ENCODE measurements at regions not wholly inside any gene's neighbourhood (a gene's known extent, or its start where the extent isn't known, plus 50 kb on each side); places are given as distances from the start of the nearest gene placed in this dataset.

GRCh38 chr5:3364433-3364832 lies 231.2 kb upstream of the IRX1 start:
- intact Hi-C loops (cut with micrococcal nuclease) = no loop called here

GRCh38 chr5:3362606-3362910 lies 233.1 kb upstream of the IRX1 start:
- H3K27ac Mint-ChIP-seq = no peak overlapping the region
- H3K9me3 Mint-ChIP-seq = peaks cover 22% of the 10 kb centered on the region
- H3K4me3 Mint-ChIP-seq (ENCODE audit: low read depth) = no peak overlapping the region
- no peaks in the 10 kb centered on the region for H3K4me1 Mint-ChIP-seq (ENCODE audit: low read depth)
- intact Hi-C loops (cut with micrococcal nuclease) = no loop called here
- no peak for DNase-seq (ENCODE audit: low spot score)
- H3K36me3 Mint-ChIP-seq (ENCODE audit: low read depth) = no peaks in the 10 kb centered on the region
- H3K27me3 Mint-ChIP-seq (ENCODE audit: low read depth) = no peaks in the 10 kb centered on the region

More at GRCh38 chr5:3364433-3364832, 231.2 kb upstream of the IRX1 start:
- Mint-ChIP-seq H3K27ac (no peak overlapping the region), H3K27me3 (ENCODE audit: low read depth) (no peaks in the 10 kb centered on the region), H3K9me3 (peaks cover 32% of the 10 kb centered on the region), H3K4me1 (ENCODE audit: low read depth) (no peaks in the 10 kb centered on the region), H3K4me3 (ENCODE audit: low read depth) (no peak overlapping the region), H3K36me3 (ENCODE audit: low read depth) (no peaks in the 10 kb centered on the region)
- no peak for DNase-seq (ENCODE audit: low spot score)

- Mint-ChIP-seq H3K9me3 (peaks cover 23% of the 10 kb centered on the region), H3K4me1 (ENCODE audit: low read depth) (no peaks in the 10 kb centered on the region), H3K4me3 (ENCODE audit: low read depth) (no peak overlapping the region), H3K36me3 (ENCODE audit: low read depth) (no peaks in the 10 kb centered on the region), H3K27me3 (ENCODE audit: low read depth) (no peaks in the 10 kb centered on the region), H3K27ac (no peak overlapping the region)
- intact Hi-C loops (cut with micrococcal nuclease) = no loop called here
- DNase-seq (ENCODE audit: low spot score) = no peak
Measured at GRCh38 chr5:3361811-3362605, 233.6 kb upstream of the IRX1 start.

GRCh38 chr5:3359642-3360041 lies 236.0 kb upstream of the IRX1 start:
- DNase-seq (ENCODE audit: low spot score) = no peak
- H3K36me3 Mint-ChIP-seq (ENCODE audit: low read depth) = no peaks in the 10 kb centered on the region
- no peaks in the 10 kb centered on the region for H3K4me1 Mint-ChIP-seq (ENCODE audit: low read depth)
- H3K27me3 Mint-ChIP-seq (ENCODE audit: low read depth) = no peaks in the 10 kb centered on the region
- peaks cover 19% of the 10 kb centered on the region for H3K9me3 Mint-ChIP-seq
- no peak overlapping the region for H3K4me3 Mint-ChIP-seq (ENCODE audit: low read depth)
- intact Hi-C loops (cut with micrococcal nuclease) = no loop called here
- H3K27ac Mint-ChIP-seq = no peak overlapping the region

DNA sequence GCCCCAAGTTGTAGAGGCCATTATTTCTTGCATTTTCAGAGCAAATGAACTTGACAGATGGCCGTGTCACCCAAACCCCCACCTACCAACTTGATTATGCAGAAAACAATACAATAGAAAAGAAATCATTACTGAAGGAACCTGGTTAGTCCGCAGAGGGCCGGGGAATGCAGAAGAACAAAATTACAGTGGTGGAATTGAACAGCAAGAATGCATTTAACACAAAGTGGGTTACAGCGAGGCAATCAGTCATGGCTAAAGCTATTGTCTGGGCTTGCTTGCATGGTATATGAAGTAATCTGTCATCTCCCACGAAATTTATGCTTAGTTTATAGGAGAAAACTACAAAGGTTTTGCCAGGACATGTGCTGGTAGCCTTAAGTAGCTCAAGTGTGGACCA lies 238.3 kb upstream of the IRX1 start:
- no peak for DNase-seq (ENCODE audit: low spot score)
- no peak overlapping the region for H3K27ac Mint-ChIP-seq
- no peaks in the 10 kb centered on the region for H3K4me1 Mint-ChIP-seq (ENCODE audit: low read depth)
- no peak overlapping the region for H3K4me3 Mint-ChIP-seq (ENCODE audit: low read depth)
- peaks cover 18% of the 10 kb centered on the region for H3K9me3 Mint-ChIP-seq
- no peaks in the 10 kb centered on the region for H3K27me3 Mint-ChIP-seq (ENCODE audit: low read depth)
- intact Hi-C loops (cut with micrococcal nuclease) = no loop called here
- no peaks in the 10 kb centered on the region for H3K36me3 Mint-ChIP-seq (ENCODE audit: low read depth)

GRCh38 chr5:3356016-3356415 lies 239.6 kb upstream of the IRX1 start:
- Mint-ChIP-seq H3K27me3 (ENCODE audit: low read depth) (no peaks in the 10 kb centered on the region), H3K4me3 (ENCODE audit: low read depth) (no peak overlapping the region), H3K4me1 (ENCODE audit: low read depth) (no peaks in the 10 kb centered on the region), H3K27ac (no peak overlapping the region), H3K9me3 (peaks cover 18% of the 10 kb centered on the region), H3K36me3 (ENCODE audit: low read depth) (no peaks in the 10 kb centered on the region)
- no peak for DNase-seq (ENCODE audit: low spot score)
- intact Hi-C loops (cut with micrococcal nuclease) = no loop called here

DNA sequence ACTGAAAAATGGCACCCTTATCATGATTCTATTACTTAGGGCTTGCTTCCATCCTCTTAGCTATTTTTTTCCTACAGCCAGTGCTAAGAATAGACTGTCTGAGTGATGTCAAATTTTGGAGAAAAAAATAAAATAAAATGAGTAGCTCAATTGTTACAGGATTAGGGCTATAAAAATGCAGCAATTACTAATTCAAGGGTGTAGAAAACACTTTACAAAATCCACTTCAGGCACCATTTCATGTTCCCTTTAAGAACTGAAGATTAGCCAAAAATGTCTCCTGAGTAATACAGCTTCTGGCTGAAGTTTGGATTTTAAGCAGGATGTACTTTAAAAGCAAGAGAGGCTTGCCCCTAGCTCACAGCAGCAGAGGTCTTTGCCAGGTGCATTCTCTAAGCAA lies 240.5 kb upstream of the IRX1 start:
- no peaks in the 10 kb centered on the region for H3K4me1 Mint-ChIP-seq (ENCODE audit: low read depth)
- H3K36me3 Mint-ChIP-seq (ENCODE audit: low read depth) = no peaks in the 10 kb centered on the region
- no peak for DNase-seq (ENCODE audit: low spot score)
- no peak overlapping the region for H3K4me3 Mint-ChIP-seq (ENCODE audit: low read depth)
- no peak overlapping the region for H3K27ac Mint-ChIP-seq
- peaks cover 19% of the 10 kb centered on the region for H3K9me3 Mint-ChIP-seq
- no peaks in the 10 kb centered on the region for H3K27me3 Mint-ChIP-seq (ENCODE audit: low read depth)
- intact Hi-C loops (cut with micrococcal nuclease) = no loop called here

DNA sequence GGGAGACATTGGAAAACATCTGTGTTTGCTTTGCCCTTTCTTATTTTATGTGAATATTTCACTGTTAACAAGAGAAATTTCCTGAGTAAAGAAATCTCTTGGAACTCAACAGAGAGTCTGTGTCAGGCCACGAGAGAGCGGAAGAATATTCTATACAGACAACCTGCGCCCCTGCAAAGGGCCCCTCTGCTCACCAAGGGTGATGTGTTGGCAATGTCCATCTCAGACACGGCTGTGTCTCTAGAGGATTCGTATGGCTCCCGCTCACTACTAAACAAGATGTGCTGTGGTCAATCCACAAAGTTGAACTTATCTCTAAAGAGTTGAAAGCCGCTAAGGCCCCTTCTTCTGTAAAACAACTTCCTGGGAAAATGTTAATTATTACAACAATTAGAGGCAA lies 241.0 kb upstream of the IRX1 start:
- H3K9me3 Mint-ChIP-seq = peaks cover 24% of the 10 kb centered on the region
- H3K4me1 Mint-ChIP-seq (ENCODE audit: low read depth) = no peaks in the 10 kb centered on the region
- no peak overlapping the region for H3K27ac Mint-ChIP-seq
- H3K27me3 Mint-ChIP-seq (ENCODE audit: low read depth) = no peaks in the 10 kb centered on the region
- intact Hi-C loops (cut with micrococcal nuclease) = no loop called here
- no peak for DNase-seq (ENCODE audit: low spot score)
- no peaks in the 10 kb centered on the region for H3K36me3 Mint-ChIP-seq (ENCODE audit: low read depth)
- no peak overlapping the region for H3K4me3 Mint-ChIP-seq (ENCODE audit: low read depth)

- Mint-ChIP-seq H3K27me3 (ENCODE audit: low read depth) (no peaks in the 10 kb centered on the region), H3K9me3 (peaks cover 26% of the 10 kb centered on the region), H3K4me3 (ENCODE audit: low read depth) (no peak overlapping the region), H3K4me1 (ENCODE audit: low read depth) (no peaks in the 10 kb centered on the region), H3K27ac (no peak overlapping the region), H3K36me3 (ENCODE audit: low read depth) (no peaks in the 10 kb centered on the region)
- intact Hi-C loops (cut with micrococcal nuclease) = no loop called here
- no peak for DNase-seq (ENCODE audit: low spot score)
Measured at GRCh38 chr5:3353561-3353960, 242.1 kb upstream of the IRX1 start.

DNA sequence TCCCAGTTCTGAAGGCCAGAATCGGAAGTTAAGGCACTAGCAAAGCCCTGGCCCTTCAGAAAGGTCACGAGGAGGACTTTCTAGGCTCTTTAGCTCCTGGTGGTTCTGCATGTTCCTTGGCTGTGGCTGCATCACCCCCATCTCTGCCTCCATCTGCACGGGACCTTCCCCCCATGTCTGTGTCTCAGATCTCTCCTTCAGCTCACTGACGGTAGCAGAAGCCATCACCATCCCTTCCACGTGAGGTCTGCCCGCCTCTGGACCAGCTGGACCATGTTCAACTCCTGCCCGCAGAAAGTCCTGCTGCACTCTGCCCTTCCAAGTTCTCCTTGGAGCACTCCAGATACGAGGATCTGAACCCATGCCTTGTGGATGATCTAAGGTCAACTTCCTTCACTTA lies 242.9 kb upstream of the IRX1 start:
- Mint-ChIP-seq H3K4me1 (ENCODE audit: low read depth) (no peaks in the 10 kb centered on the region), H3K4me3 (ENCODE audit: low read depth) (no peak overlapping the region), H3K27me3 (ENCODE audit: low read depth) (no peaks in the 10 kb centered on the region), H3K9me3 (peaks cover 32% of the 10 kb centered on the region), H3K27ac (no peak overlapping the region), H3K36me3 (ENCODE audit: low read depth) (no peaks in the 10 kb centered on the region)
- intact Hi-C loops (cut with micrococcal nuclease) = no loop called here
- no peak for DNase-seq (ENCODE audit: low spot score)

- H3K27ac Mint-ChIP-seq = no peak overlapping the region
- H3K4me3 Mint-ChIP-seq (ENCODE audit: low read depth) = no peak overlapping the region
- DNase-seq (ENCODE audit: low spot score) = no peak
- no peaks in the 10 kb centered on the region for H3K27me3 Mint-ChIP-seq (ENCODE audit: low read depth)
- H3K4me1 Mint-ChIP-seq (ENCODE audit: low read depth) = no peaks in the 10 kb centered on the region
- H3K9me3 Mint-ChIP-seq = peaks cover 34% of the 10 kb centered on the region
- no peaks in the 10 kb centered on the region for H3K36me3 Mint-ChIP-seq (ENCODE audit: low read depth)
- intact Hi-C loops (cut with micrococcal nuclease) = no loop called here
Measured at GRCh38 chr5:3351581-3352442, 243.8 kb upstream of the IRX1 start.

- Mint-ChIP-seq H3K4me3 (ENCODE audit: low read depth) (no peak overlapping the region), H3K27me3 (ENCODE audit: low read depth) (no peaks in the 10 kb centered on the region), H3K4me1 (ENCODE audit: low read depth) (no peaks in the 10 kb centered on the region), H3K36me3 (ENCODE audit: low read depth) (no peaks in the 10 kb centered on the region), H3K9me3 (peaks cover 31% of the 10 kb centered on the region), H3K27ac (no peak overlapping the region)
- intact Hi-C loops (cut with micrococcal nuclease) = no loop called here
- DNase-seq (ENCODE audit: low spot score) = no peak
Measured at GRCh38 chr5:3350781-3351180, 244.9 kb upstream of the IRX1 start.

- H3K4me1 Mint-ChIP-seq (ENCODE audit: low read depth) = no peaks in the 10 kb centered on the region
- H3K9me3 Mint-ChIP-seq = peaks cover 31% of the 10 kb centered on the region
- DNase-seq (ENCODE audit: low spot score) = no peak
- no peaks in the 10 kb centered on the region for H3K27me3 Mint-ChIP-seq (ENCODE audit: low read depth)
- intact Hi-C loops (cut with micrococcal nuclease) = no loop called here
- H3K4me3 Mint-ChIP-seq (ENCODE audit: low read depth) = no peak overlapping the region
- no peaks in the 10 kb centered on the region for H3K36me3 Mint-ChIP-seq (ENCODE audit: low read depth)
- no peak overlapping the region for H3K27ac Mint-ChIP-seq
Measured at GRCh38 chr5:3349704-3350565, 245.7 kb upstream of the IRX1 start.
